PC-3 (cell line): ENCODE measurements at regions not wholly inside any gene's neighbourhood (a gene's known extent, or its start where the extent isn't known, plus 50 kb on each side); places are given as distances from the start of the nearest gene placed in this dataset.

Experiments
- ATAC-seq: fragments of 200-7000 bp; cut with Tn5 transposase; 2 replicates; pipeline ENCODE4 v1.9.1; 2020; ENCODE audit warnings: mild to moderate bottlenecking, moderate library complexity
- BruUV-seq: library from RNA; stranded (reverse); fragments of 400-500 nt; replicated peaks from 2 replicates; lab custom pipeline; 2021; lab: Mats Ljungman, UMichigan
- CTCF ChIA-PET: fragments of 300-600 bp; sonication (Branson Sonifier 250); formaldehyde crosslinking; loops from one replicate; lab custom pipeline; 2022; ENCODE audit warnings: antibody characterized with exemption; lab: Charles Lee
- POLR2A ChIA-PET: fragments of 300-600 bp; sonication (Branson Sonifier 250); formaldehyde crosslinking; loops from one replicate; lab custom pipeline; 2022; ENCODE audit warnings: antibody characterized with exemption; ENCODE audit not compliant: unreplicated experiment; lab: Charles Lee
- DNase-seq: peaks from one replicate; pipeline ENCODE4 v3.0.0-alpha.2; 2015
- H2AFZ ChIP-seq: fragments of 300-600 bp; sonication (generic); 2 replicates; pipeline ENCODE4 v1.6.0; 2016; ENCODE audit warnings: antibody characterized with exemption, low read length
- H3F3A ChIP-seq: fragments of 300-600 bp; sonication (generic); one replicate; pipeline ENCODE4 v1.6.0; 2017; ENCODE audit warnings: antibody characterized with exemption, low read length, control low read depth, mild to moderate bottlenecking; ENCODE audit not compliant: unreplicated experiment
- H3K27ac ChIP-seq: fragments of 300-600 bp; sonication (generic); 2 replicates; pipeline ENCODE4 v1.5.1; 2016; ENCODE audit warnings: mild to moderate bottlenecking, low read length
- H3K27me3 ChIP-seq: fragments of 300-600 bp; sonication (generic); 2 replicates; pipeline ENCODE4 v1.6.1; 2016; ENCODE audit warnings: low read length, mixed read lengths
- H3K36me3 ChIP-seq: fragments of 300-600 bp; sonication (generic); 2 replicates; pipeline ENCODE4 v1.6.1; 2016; ENCODE audit warnings: low read depth, mixed run types, low read length, mixed read lengths
- H3K4me1 ChIP-seq: fragments of 300-600 bp; sonication (generic); 2 replicates; pipeline ENCODE4 v1.5.1; 2016; ENCODE audit warnings: low read length; ENCODE audit not compliant: insufficient read depth
- H3K4me2 ChIP-seq: fragments of 300-600 bp; sonication (generic); 2 replicates; pipeline ENCODE4 v1.6.0; 2016; ENCODE audit warnings: low read length
- H3K4me3 ChIP-seq: fragments of 300-600 bp; sonication (generic); 2 replicates; pipeline ENCODE4 v1.5.1; 2016; ENCODE audit warnings: mild to moderate bottlenecking, low read length, mixed read lengths
- H3K79me2 ChIP-seq: fragments of 300-600 bp; sonication (generic); 2 replicates; pipeline ENCODE4 v1.6.1; 2017; ENCODE audit warnings: low read length, mixed read lengths
- H3K9ac ChIP-seq: fragments of 300-600 bp; sonication (generic); 2 replicates; pipeline ENCODE4 v1.6.0; 2016; ENCODE audit warnings: mild to moderate bottlenecking, low read length
- H3K9me2 ChIP-seq: fragments of 300-600 bp; sonication (generic); replicated peaks from 2 replicates; pipeline ENCODE4 v1.6.1; 2016; ENCODE audit warnings: mixed run types, low read length, mixed read lengths
- H3K9me3 ChIP-seq: fragments of 300-600 bp; sonication (generic); 2 replicates; pipeline ENCODE4 v1.6.1; 2016; ENCODE audit warnings: low read length, mixed read lengths
- H4K20me1 ChIP-seq: fragments of 300-600 bp; sonication (generic); 2 replicates; pipeline ENCODE4 v1.6.1; 2016; ENCODE audit warnings: low read length, mixed read lengths
- CTCF ChIP-seq: fragments of 300-600 bp; sonication (generic); conservative IDR thresholded peaks from 2 replicates; pipeline ENCODE4 v1.5.1; 2017; ENCODE audit warnings: antibody characterized with exemption, low read depth, mild to moderate bottlenecking, low read length
- EZH2 ChIP-seq: fragments of 300-600 bp; sonication (generic); IDR thresholded peaks from one replicate; pipeline ENCODE4 v1.6.1; 2017; ENCODE audit warnings: antibody characterized with exemption, mild to moderate bottlenecking, low read length; ENCODE audit not compliant: unreplicated experiment
- EZH2phosphoT487 ChIP-seq: fragments of 300-600 bp; sonication (generic); IDR thresholded peaks from 2 replicates; pipeline ENCODE4 v1.6.1; 2018; ENCODE audit warnings: mild to moderate bottlenecking, antibody characterized with exemption, low read length, borderline replicate concordance
- intact Hi-C: fragments of 100-400 bp; cut with micrococcal nuclease; formaldehyde crosslinking; loops from 2 replicates; pipeline ENCODE4 v1.9.0; 2023

GRCh38 chr13:111855786-111856185 is 211.2 kb upstream of the SOX1 start:
- no peaks in the 10 kb centered on the region for H3K4me1 ChIP-seq
- no peaks in the 10 kb centered on the region for H4K20me1 ChIP-seq
- TF ChIP-seq EZH2phosphoT487 (no peak), CTCF (no peak), EZH2 (no peak)
- no peaks in the 10 kb centered on the region for H3K27me3 ChIP-seq
- no peak for DNase-seq
- H3K4me3 ChIP-seq, result no peak overlapping the region
- H3K79me2 ChIP-seq, result no peaks in the 10 kb centered on the region
- no TSS peak for BruUV-seq
- no peak overlapping the region for H3K4me2 ChIP-seq
- H3K9me3 ChIP-seq, result no peaks in the 10 kb centered on the region
- H3K9me2 ChIP-seq, result no peaks in the 10 kb centered on the region
- H3F3A ChIP-seq, result no peaks in the 10 kb centered on the region
- no peak overlapping the region for H2AFZ ChIP-seq
- H3K36me3 ChIP-seq, result no peaks in the 10 kb centered on the region
- no peak overlapping the region for H3K9ac ChIP-seq
- CTCF ChIA-PET, result no interaction called here
- no peak overlapping the region for H3K27ac ChIP-seq
- POLR2A ChIA-PET, result no interaction called here
- no peak for ATAC-seq
- intact Hi-C loops, result no loop called here

- H3K79me2 ChIP-seq, result no peaks in the 10 kb centered on the region
- H3K4me2 ChIP-seq, result no peak overlapping the region
- CTCF ChIA-PET, result no interaction called here
- POLR2A ChIA-PET, result no interaction called here
- no peak overlapping the region for H2AFZ ChIP-seq
- no peaks in the 10 kb centered on the region for H3K9me3 ChIP-seq
- no peak overlapping the region for H3K4me3 ChIP-seq
- no peak for DNase-seq
- intact Hi-C loops, result no loop called here
- H3K4me1 ChIP-seq, result no peaks in the 10 kb centered on the region
- no peak for TF ChIP-seq EZH2
- no peak for TF ChIP-seq EZH2phosphoT487
- TF ChIP-seq CTCF, result no peak
- H3F3A ChIP-seq, result no peaks in the 10 kb centered on the region
- no peaks in the 10 kb centered on the region for H3K36me3 ChIP-seq
- H3K27ac ChIP-seq, result no peak overlapping the region
- no peak overlapping the region for H3K9ac ChIP-seq
- no peaks in the 10 kb centered on the region for H3K9me2 ChIP-seq
- no peak for ATAC-seq
- no peaks in the 10 kb centered on the region for H4K20me1 ChIP-seq
- BruUV-seq, result no TSS peak
- H3K27me3 ChIP-seq, result no peaks in the 10 kb centered on the region
These were observed 210.4 kb upstream of the SOX1 start for GRCh38 chr13:111856571-111856970.

- intact Hi-C loops, result no loop called here
- no peaks in the 10 kb centered on the region for H3K79me2 ChIP-seq
- H3K9ac ChIP-seq, result no peak overlapping the region
- no peaks in the 10 kb centered on the region for H3K9me3 ChIP-seq
- H3K27ac ChIP-seq, result no peak overlapping the region
- H3K4me2 ChIP-seq, result no peak overlapping the region
- ATAC-seq, result no peak
- no peak for DNase-seq
- no TSS peak for BruUV-seq
- H3F3A ChIP-seq, result no peaks in the 10 kb centered on the region
- peaks cover 3% of the 10 kb centered on the region; the same call in 1 of the 2 replicates for H3K27me3 ChIP-seq
- CTCF ChIA-PET, result no interaction called here
- no peaks in the 10 kb centered on the region for H3K36me3 ChIP-seq
- TF ChIP-seq EZH2 (no peak), CTCF (no peak), EZH2phosphoT487 (no peak)
- H4K20me1 ChIP-seq, result no peaks in the 10 kb centered on the region
- no peak overlapping the region for H3K4me3 ChIP-seq
- H3K4me1 ChIP-seq, result no peaks in the 10 kb centered on the region
- H3K9me2 ChIP-seq, result no peaks in the 10 kb centered on the region
- H2AFZ ChIP-seq, result no peak overlapping the region
- POLR2A ChIA-PET, result no interaction called here
These were observed 209.6 kb upstream of the SOX1 start for GRCh38 chr13:111857336-111857735.
